NB4 (cell line): ENCODE measurements at regions not wholly inside any gene's neighbourhood (a gene's known extent, or its start where the extent isn't known, plus 50 kb on each side); places are given as distances from the start of the nearest gene placed in this dataset.

Experiments
- CTCF ChIP-seq: IDR thresholded peaks from one replicate; pipeline ENCODE4 v1.5.1; 2012; ENCODE audit warnings: low read depth, low read length
- POLR2A ChIP-seq: IDR thresholded peaks from 2 replicates; pipeline ENCODE4 v1.6.1; 2011; ENCODE audit warnings: mild to moderate bottlenecking; ENCODE audit not compliant: insufficient read length; ENCODE audit errors: extremely low read depth

GRCh38 chr1:117681901-117682250 lies 76.0 kb downstream of the TENT5C start:
- TF ChIP-seq CTCF (no peak), POLR2A (no peak)
